Fibroblast of villous mesenchyme (primary cell): ENCODE measurements at regions not wholly inside any gene's neighbourhood (a gene's known extent, or its start where the extent isn't known, plus 50 kb on each side); places are given as distances from the start of the nearest gene placed in this dataset.

Experiments used
- DNase-seq: peaks from one replicate; pipeline ENCODE4 v3.0.0-alpha.2; 2010; ENCODE audit warnings: low read depth
- H3K4me3 ChIP-seq: 2 replicates; pipeline ENCODE4 v1.5.1; 2011; ENCODE audit warnings: low read depth, mild to moderate bottlenecking, low read length
- CTCF ChIP-seq: IDR thresholded peaks from 2 replicates; pipeline ENCODE4 v1.5.1; 2012; ENCODE audit warnings: low read depth, mild to moderate bottlenecking, low read length; ENCODE audit not compliant: insufficient read depth

- no peak overlapping the region for H3K4me3 ChIP-seq
- no peak for DNase-seq
- TF ChIP-seq CTCF: no peak
These were observed 58.3 kb downstream of the PDHA2 start for GRCh38 chr4:95898226-95898625.

DNA sequence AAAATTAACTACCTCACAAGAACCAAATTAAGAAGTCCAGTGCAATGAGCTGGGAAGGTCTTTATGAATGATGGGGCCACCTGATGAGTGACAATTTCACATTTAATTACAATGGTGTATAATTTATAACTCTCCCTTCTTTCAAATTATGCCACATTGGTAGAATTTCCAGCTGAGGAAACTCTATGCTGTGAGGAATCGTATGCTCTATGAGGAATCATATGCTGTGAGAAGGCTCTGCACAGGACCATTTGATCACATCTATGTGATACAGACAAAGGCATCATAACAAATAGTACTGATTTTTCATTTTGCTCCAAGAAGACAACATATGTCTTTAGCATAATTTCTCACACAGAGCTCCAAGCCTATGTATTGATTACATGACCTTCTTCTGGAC, 69.3 kb downstream of the PDHA2 start:
- DNase-seq: no peak
- H3K4me3 ChIP-seq: no peak overlapping the region
- no peak for TF ChIP-seq CTCF

GRCh38 chr4:95910749-95911148, 70.9 kb downstream of the PDHA2 start:
- DNase-seq: no peak
- no peak for TF ChIP-seq CTCF
- H3K4me3 ChIP-seq: no peak overlapping the region

GRCh38 chr4:95921470-95921869, 81.6 kb downstream of the PDHA2 start:
- no peak for TF ChIP-seq CTCF
- no peak overlapping the region for H3K4me3 ChIP-seq
- DNase-seq: no peak

- TF ChIP-seq CTCF: no peak
- DNase-seq: no peak
These were observed 89.7 kb downstream of the PDHA2 start for GRCh38 chr4:95929448-95930064.

GRCh38 chr4:95939141-95939540, 99.2 kb downstream of the PDHA2 start:
- no peak for DNase-seq
- H3K4me3 ChIP-seq: no peak overlapping the region
- TF ChIP-seq CTCF: no peak

More at GRCh38 chr4:95929448-95930064, 89.7 kb downstream of the PDHA2 start:
- no peak overlapping the region for H3K4me3 ChIP-seq

- TF ChIP-seq CTCF: no peak
- no peak overlapping the region for H3K4me3 ChIP-seq
- no peak for DNase-seq
These were observed 109.4 kb downstream of the PDHA2 start for GRCh38 chr4:95949136-95949765.
